HG02870 (cell line): ENCODE measurements at regions not wholly inside any gene's neighbourhood (a gene's known extent, or its start where the extent isn't known, plus 50 kb on each side); places are given as distances from the start of the nearest gene placed in this dataset.
A peak's percentile ranks its signal among the peaks of the same experiment; 100 is the strongest.
"Not testable (repeated sequence)": the region's sequence is repeated elsewhere in the genome, so short reads cannot be mapped to it uniquely, and the experiment has no call there.

Experiments used
- ATAC-seq: cut with Tn5 transposase; IDR thresholded peaks from one replicate; pipeline ENCODE4 v1.9.1; 2021; ENCODE audit warnings: mild to moderate bottlenecking, moderate library complexity; ENCODE audit not compliant: unreplicated experiment

- ATAC-seq, result no peak
These were observed 444.7 kb downstream of the HS3ST3B1 start for GRCh38 chr17:14745541-14745940.

DNA sequence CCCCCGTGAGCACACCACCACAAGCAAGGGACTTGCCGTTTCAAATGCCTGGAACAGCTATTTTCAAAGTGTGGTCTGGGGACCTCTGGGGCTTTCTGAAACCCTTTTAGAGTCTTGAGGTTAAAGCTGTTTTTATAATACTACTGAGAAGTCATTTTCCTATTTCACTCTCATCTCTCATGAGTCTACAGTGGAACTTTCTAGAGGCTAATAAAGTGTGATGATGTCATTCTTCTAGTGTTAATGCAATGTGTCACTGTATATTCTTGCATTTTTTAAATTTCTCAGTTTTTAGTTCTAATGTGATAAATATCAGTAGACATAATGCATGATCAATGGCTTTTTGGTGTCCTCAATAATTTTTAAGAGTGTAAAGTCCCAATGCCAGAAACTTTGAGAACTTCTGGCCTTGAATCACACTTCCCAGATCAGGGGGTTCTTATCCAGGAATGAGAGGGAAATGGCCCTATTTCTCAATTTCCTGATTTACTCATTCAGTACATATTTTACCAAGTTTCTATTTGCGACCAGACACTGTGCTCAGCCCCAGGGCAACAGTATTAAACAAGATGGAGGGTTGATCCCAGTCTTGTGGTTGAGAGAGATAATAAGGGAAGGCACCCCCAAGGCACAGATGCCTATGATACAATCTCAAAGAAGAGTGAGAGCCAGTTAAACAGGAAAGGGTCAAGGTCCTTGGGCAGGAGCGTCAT, 444.0 kb downstream of the HS3ST3B1 start:
- peak; percentile 46 for ATAC-seq

GRCh38 chr17:14741491-14741890, 440.6 kb downstream of the HS3ST3B1 start:
- no peak for ATAC-seq

DNA sequence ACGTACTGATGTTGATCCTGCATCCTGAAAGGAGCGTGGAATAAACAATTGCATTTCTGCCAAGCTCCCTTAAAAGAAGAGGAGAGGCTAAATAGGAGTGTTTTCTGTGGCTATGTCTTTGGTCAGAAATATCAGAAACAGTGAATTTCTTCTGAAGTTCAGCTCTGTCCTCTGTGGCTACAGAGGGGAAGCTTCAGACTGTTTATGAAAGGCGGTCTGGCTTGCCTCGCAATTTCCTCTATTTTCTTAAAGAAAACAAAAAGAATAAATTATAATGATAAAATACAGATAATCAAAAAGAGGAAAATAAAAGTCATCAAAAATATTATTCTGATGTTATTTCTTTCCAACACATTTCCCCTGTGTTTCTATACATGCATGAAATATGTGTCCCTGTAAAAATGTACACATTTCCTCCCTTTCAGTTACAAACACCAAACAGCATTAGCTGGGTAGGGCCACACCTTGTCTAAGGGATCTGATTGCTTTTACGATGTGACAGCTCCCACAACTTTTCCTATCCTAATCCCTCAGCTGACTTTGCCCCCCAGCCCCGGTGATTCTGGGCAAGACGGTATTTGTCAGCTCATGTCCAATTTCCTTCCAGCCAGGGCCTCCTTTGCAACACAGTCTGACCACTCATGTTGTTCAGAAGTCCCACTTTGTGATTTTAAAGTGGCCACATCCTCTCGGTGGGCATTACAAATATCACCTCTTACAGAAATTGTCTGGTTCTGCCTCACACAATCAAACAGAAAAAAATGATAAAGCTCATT, 439.0 kb downstream of the HS3ST3B1 start:
- no peak for ATAC-seq

DNA sequence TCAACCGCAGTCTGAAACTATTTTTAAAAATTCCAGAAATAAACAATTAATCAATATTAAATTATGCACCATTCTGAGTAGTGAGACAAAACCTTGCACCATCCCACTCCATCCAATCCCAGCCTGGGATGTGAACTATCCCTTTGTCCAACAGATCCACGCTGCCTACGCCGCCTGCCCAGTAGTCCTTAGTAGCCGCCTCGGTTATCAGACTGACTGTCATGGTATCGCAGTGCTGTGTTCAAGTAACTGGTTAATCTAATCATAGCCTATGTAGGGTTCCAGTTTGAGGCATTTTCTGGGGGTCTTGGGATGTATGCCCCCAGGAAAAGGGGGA, 437.7 kb downstream of the HS3ST3B1 start:
- no peak for ATAC-seq

- peak; percentile 72 for ATAC-seq
These were observed 437.2 kb downstream of the HS3ST3B1 start for GRCh38 chr17:14737984-14738651.

DNA sequence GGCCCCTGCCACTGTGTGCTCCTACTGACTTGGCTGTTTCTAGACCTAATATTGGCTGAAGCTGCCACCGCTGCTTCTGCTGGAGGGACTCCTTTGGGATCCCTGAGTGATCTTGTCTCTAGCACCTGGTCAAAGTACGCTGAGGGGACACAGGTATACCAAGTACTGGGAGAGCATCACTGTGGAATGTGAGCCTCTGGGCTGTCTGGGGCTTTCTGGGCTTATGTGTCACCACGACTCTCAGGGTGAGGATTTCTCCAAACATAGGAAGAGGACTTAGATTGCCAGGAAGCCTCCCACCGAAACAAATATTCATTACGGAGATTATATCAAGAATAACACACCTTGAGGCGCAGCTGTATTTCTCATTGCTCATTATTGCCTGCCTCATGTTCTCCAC, 435.8 kb downstream of the HS3ST3B1 start:
- no peak for ATAC-seq

DNA sequence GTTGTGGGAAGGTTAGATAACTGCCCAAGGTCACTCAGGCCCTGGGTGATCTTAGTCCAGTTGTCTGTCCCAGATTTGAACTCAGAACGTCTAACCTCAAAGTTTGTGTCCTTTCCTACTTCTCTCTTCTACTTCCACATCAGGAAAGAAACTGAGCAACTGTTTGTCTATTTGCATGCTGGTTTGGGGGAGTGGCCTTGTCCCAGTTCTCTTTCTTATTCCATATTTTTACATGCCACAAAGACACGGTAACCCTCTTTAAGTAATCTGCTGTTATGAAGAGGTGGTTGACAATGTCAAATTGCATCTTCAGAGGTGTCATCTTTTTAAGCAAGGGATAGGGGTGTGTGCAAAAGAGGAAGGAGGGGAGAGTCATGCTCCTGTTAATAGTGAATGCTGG, 432.5 kb downstream of the HS3ST3B1 start:
- no peak for ATAC-seq

DNA sequence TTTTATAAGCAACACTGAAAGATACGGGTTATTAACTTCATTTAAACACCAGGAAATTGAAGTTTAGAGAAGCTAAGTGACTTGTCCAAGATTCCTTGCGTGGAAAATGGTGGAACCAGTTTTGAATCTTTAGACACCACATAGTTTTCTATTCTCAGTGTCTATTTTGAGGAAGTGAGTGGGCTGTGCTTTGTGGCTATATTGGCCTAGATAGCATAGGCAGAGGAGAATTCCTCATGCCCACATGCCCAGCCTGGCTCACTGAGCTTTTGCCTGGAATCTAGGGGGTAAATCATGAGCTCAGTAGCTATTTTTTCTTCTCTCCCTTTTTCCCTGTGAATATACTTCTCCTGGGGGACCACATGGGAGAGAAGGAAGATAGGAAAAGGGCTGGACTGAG, 431.3 kb downstream of the HS3ST3B1 start:
- no peak for ATAC-seq

DNA sequence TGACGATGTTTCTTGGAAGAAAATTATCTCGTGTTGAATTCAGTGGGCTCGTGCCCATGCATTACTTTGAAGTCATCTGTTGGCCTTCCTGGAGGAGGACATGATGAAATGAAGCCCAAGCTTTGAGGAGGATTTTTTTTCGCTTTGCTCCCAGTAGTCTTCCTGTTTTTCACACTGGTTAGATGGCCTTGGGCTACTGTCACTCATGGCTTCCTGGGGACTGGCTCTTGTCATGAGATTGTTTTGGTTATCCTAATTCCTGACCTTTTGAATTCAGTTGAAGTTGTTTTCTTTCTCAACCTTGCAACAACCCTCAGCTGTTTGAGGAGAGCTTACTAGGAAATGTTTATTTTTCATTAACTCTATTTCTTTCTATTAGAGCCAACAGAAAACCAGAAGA, 430.7 kb downstream of the HS3ST3B1 start:
- no peak for ATAC-seq

- ATAC-seq, result no peak
These were observed 429.9 kb downstream of the HS3ST3B1 start for GRCh38 chr17:14730821-14731220.

GRCh38 chr17:14725729-14726128, 424.8 kb downstream of the HS3ST3B1 start:
- no peak for ATAC-seq

DNA sequence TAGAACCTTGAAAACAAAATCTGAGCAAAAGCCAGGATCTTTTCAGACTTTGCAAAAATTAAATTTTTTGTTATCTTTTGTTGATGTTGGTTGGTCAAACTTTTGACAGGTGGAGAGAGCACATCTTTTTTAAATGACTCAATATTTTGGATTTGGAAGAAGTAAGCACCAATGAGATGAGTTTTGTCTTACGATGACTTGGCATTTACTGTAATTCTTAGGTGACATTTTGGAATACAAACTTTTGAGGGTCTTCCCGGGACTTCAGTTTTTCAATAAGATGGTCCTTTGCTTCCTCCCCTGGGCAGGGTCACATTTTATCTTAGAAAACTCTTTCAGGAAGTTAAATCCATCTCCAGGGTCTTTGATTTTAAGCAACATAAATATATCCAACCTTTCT, 423.9 kb downstream of the HS3ST3B1 start:
- ATAC-seq, result no peak

DNA sequence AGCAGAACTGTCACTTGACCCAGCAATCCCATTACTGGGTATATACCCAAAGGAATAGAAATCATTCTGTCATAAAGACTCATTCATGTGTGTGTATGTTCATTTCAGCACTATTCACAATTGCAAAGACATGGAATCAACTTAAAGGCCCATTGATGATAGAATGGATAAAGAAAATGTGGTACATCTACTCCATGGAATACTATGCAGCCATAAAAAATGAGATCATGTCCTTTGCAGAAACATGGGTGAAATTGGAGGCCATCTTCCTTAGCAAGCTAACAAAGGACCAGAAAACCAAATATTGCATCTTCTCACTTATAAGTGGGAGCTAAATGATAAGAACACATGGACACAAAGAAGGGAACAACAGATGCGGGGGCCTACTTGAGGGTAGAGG, 422.5 kb downstream of the HS3ST3B1 start:
- not testable (repeated sequence) for ATAC-seq

DNA sequence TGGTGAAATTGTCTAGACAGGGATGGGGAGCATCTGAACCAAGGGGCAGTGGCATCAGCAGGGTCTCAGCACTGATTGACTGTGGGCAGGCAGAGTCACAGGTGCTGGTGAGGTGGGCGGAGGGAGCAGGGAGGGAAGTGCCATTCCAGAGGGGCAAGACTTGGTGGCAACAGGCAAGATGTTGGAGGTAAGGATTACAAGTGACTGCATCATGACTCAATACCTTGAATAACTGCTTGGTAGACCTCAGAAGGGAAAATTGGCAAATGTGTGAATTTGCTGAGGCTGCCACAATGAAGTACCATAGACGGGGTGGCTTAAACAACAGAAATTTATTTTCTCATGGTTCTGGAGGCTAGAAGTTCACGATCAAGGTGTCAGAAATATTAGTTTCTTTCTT, 419.1 kb downstream of the HS3ST3B1 start:
- ATAC-seq, result no peak

DNA sequence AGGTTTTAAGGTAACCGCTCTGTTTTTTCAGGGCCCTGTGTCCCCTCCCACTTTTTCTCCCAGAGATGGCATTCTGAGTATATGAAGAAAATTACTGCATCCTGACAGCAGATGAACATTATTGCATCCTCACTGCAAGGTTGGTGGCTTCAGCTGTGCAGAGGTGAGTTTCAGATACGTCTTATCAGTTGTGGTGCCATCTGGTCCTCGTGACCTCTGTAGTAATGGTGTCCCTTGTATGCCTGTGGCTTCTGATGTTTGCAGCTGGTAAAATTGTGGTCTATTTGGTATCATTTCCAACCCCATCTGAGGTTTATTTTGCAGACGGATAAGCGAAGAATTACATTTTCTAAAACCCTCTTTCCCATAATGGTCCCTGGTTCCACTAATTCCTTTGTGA, 417.0 kb downstream of the HS3ST3B1 start:
- no peak for ATAC-seq

DNA sequence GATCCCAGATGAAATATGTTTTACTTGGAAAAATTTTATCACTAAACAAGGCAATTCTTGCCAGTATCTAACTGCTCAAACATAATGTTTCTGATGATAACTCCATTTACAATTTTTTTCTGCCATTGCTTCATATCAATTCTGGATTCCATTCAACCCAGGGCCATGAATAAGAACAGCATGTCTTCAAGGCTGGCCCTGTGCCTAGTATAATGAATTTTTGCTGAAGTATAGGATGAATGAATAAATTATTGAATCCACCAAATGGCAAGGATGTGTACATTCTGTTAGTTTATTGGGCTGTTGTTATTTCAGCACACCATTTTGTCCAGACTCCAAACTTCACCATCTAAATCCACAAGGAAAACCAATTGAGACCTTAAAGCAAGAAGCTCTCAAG, 414.7 kb downstream of the HS3ST3B1 start:
- no peak for ATAC-seq

GRCh38 chr17:14712611-14713021, 411.7 kb downstream of the HS3ST3B1 start:
- no peak for ATAC-seq

DNA sequence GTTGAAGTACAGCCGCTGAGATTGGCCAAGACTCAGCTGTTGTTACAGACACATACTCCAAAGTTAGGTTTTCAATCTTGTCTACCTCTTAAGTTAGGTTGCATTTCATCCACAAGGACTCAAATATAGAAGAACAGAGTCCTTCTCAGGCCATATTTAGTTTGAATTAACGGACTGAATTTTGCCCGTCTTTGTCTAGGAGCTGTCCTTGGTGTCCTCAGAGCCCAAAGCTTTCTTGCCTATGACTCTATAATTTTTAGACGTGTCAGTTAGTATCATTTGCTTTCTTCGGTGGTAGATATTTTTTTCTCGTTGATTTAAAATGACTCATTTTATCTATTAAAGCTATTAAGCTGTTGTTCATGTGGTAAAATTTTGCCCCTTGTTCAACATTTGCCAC, 403.2 kb downstream of the HS3ST3B1 start:
- no peak for ATAC-seq

GRCh38 chr17:14701886-14702285, 401.0 kb downstream of the HS3ST3B1 start:
- no peak for ATAC-seq

DNA sequence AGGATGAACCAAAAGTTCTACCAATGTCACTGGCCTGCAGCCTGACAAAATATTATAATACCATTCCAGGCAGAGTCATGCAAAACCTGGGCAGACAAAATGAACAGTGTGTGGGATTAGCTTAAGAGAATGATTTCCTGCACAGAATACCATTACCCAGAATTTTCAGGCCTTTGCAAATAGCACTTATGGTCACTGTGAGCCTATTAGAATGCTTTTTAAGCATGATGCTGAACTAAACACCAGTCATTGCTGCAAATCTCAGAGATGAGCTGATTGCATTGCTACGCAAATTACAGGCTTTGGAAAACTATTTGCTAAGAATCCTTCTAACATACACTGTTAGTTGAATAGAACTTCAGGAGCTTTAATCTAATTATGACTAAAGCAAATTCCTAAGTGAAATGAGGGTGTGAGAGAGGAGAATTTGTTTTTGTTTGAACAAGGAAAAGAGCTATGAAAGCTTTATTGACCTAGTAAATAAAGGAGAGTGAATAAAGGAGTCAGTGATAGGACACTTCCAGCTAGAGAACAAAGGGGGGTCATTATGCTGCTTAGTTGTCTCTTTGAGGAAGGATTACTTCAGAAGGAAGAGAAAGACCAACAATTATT, 398.8 kb downstream of the HS3ST3B1 start:
- no peak for ATAC-seq

GRCh38 chr17:14693382-14693781, 392.5 kb downstream of the HS3ST3B1 start:
- ATAC-seq, result no peak
